ENCODE measurements at regions not wholly inside any gene's neighbourhood (a gene's known extent, or its start where the extent isn't known, plus 50 kb on each side); places are given as distances from the start of the nearest gene placed in this dataset.

DNA sequence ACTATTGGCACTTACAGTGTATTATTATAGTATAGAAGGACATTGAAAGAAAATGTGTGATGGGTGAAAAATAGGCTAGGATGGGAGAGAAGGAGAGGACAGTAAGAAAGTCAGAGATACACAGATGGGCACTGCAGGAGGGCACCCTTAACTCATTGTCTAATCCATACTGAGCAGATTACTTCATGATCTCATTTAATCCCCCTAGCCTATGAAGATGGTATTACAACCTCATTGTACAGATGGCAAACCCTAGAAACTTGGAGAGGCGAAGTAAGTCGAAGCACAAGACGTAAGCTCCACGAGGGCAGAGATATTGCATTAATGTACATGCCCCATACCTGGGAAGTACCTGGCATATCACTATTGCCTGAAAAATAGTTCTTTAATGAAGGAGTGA lies 346.9 kb upstream of the DAB1 start:
- no peak for TF ChIP-seq JUND (IDR thresholded peaks at IDR 0.05; ENCODE audit: low read depth)
- no peak for DNase-seq (ENCODE audit: low read depth in 1 of 2, low spot score in 1 of 2)
- in situ Hi-C loops (cut with HindIII; ENCODE audit: low pct_unique_long_range_greater_than_20kb, low sequenced_read_pairs) = no loop called here

DNA sequence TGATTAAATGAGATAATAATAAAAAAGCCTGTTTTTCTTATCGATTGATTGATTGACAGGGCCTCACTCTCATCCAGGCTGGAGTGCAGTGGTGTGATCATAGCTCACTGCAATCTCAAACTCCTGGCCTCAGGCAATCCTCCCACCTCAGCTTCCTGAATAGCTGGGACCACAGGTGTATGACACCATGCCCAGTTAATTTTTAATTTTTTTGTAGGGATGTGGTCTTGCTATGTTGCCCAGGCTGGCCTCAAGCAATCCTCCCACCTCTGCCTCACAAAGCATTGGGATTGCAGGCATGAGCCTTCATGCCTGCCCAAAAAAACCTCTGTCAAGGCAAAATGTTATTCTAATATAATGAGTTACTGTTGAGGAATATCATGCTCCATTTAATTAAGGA lies 346.4 kb upstream of the DAB1 start:
- no peak for TF ChIP-seq JUND (IDR thresholded peaks at IDR 0.05; ENCODE audit: low read depth)
- in situ Hi-C loops (cut with HindIII; ENCODE audit: low pct_unique_long_range_greater_than_20kb, low sequenced_read_pairs) = no loop called here
- no peak for DNase-seq (ENCODE audit: low read depth in 1 of 2, low spot score in 1 of 2)

DNA sequence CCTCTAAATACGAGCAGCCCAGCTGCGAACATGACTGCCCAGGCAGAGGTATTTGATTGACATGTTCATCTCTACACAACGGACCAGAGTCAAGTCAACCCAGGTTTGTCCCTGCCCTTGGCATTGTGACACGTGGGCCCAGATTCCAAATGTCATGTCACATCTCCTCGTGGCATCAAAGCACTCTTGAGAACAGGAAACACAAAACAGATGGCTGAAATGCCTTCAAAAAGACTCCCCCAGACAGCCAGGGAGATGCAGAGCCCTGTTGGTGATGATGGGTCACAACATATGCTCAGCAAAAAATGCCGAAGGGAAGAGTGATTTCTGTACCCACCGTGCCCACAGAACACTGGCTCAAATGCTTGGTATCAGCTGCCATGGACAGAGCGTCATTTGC lies 337.8 kb upstream of the DAB1 start:
- no peak for TF ChIP-seq JUND (IDR thresholded peaks at IDR 0.05; ENCODE audit: low read depth)
- in situ Hi-C loops (cut with HindIII; ENCODE audit: low pct_unique_long_range_greater_than_20kb, low sequenced_read_pairs) = no loop called here
- DNase-seq (ENCODE audit: low read depth in 1 of 2, low spot score in 1 of 2) = no peak

DNA sequence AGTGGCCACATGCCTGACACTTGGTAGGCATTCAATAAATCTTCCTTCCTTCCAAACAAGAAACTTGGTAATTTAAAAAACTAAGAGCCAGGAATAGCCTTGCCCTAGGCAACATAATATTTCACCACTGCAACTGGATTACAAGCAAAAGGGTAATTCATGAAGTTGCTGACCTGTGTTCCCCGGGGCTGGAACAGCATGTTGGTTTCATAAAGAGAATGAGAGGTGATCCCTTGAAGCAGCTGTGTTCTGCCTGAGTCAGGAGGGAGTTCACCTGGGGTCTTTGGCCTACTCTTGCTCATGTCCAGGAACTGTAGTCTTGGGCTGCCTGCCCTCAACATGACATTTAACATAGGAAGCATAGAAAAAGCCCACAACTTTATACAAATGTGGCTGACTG lies 329.0 kb upstream of the DAB1 start:
- TF ChIP-seq JUND (IDR thresholded peaks at IDR 0.05; ENCODE audit: low read depth) = no peak
- in situ Hi-C loops (cut with HindIII; ENCODE audit: low pct_unique_long_range_greater_than_20kb, low sequenced_read_pairs) = no loop called here
- no peak for DNase-seq (ENCODE audit: low read depth in 1 of 2, low spot score in 1 of 2)

DNA sequence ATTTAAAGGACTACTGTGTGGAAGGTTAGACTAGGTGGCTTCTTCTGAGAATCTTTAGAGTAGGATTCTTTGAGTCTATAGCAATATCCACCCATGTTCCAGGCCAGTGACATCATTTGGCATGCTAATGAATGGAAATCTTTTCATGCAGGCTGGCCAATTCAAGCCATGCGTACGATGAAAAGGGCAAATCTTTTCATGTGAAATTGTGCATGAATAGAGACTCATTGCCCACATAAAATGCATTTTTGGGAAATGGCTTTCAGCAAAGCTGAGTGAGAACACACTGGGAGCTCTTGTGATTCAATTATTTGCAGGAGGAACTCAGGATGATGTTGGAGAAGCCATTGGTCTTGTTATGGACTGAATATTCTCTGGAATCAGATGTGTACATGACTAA lies 324.9 kb upstream of the DAB1 start:
- in situ Hi-C loops (cut with HindIII; ENCODE audit: low pct_unique_long_range_greater_than_20kb, low sequenced_read_pairs) = no loop called here
- no peak for TF ChIP-seq JUND (IDR thresholded peaks at IDR 0.05; ENCODE audit: low read depth)
- no peak for DNase-seq (ENCODE audit: low read depth in 1 of 2, low spot score in 1 of 2)

DNA sequence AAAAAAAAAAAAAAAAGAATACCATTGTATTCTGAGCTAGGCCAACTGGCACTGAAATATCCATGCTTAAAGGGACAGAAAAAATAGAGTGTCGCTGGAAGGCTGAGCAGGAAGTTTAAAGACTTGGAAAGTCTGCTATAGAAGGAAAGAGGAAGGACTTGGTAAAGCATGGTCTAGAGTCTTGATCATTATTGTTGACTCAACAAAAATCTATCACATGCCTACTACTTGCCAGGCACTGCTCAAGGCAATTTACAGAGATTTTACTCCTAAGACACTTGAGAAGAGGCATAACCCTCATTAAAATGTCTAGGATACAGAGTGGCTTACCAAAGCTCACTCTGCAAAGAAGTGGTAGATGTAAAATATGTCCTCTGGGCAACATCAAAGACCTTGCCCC lies 324.0 kb upstream of the DAB1 start:
- TF ChIP-seq JUND (IDR thresholded peaks at IDR 0.05; ENCODE audit: low read depth) = no peak
- DNase-seq (ENCODE audit: low read depth in 1 of 2, low spot score in 1 of 2) = no peak
- in situ Hi-C loops (cut with HindIII; ENCODE audit: low pct_unique_long_range_greater_than_20kb, low sequenced_read_pairs) = no loop called here

DNA sequence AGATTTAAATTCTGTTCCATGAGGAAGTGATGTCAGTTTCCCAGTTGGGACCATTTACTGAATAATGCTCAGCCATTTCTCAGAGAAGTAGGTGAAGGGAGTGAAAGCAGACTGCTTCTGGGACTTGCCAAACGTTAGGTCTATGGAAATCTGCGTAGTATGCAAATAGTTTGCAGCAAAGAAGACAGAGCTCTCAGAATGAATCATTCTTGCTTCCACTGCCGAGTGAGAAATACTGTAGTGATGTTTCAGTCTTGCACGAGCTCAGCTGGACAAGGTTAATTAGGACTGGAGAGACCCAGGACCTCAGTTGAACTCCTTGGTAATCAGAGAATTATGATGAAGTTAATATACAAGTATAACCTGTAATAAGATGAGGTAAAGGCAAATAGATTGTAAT lies 317.7 kb upstream of the DAB1 start:
- no peak for TF ChIP-seq JUND (IDR thresholded peaks at IDR 0.05; ENCODE audit: low read depth)
- in situ Hi-C loops (cut with HindIII; ENCODE audit: low pct_unique_long_range_greater_than_20kb, low sequenced_read_pairs) = no loop called here
- no peak for DNase-seq (ENCODE audit: low read depth in 1 of 2, low spot score in 1 of 2)

DNA sequence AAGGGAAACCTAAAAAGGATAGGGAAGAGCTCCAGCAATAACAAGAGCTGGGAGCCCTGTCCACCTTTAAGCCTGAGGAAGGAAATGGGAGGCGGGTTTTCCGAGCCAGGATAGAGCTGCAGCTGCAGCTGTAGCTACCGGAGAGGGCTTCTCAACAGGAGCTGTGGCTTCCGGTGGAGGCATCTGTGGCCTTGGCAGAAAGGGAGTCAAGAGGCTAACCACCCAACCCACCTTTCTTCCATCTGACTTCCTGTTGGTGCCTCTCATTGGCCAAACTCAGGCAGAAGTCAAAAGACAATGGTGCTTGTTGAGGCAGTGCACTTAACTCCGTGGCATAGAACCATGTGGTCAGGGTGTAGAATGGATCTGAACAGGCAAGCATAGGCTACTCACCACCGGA lies 313.1 kb upstream of the DAB1 start:
- DNase-seq (ENCODE audit: low read depth in 1 of 2, low spot score in 1 of 2) = no peak
- TF ChIP-seq JUND (IDR thresholded peaks at IDR 0.05; ENCODE audit: low read depth) = no peak
- in situ Hi-C loops (cut with HindIII; ENCODE audit: low pct_unique_long_range_greater_than_20kb, low sequenced_read_pairs) = no loop called here

DNA sequence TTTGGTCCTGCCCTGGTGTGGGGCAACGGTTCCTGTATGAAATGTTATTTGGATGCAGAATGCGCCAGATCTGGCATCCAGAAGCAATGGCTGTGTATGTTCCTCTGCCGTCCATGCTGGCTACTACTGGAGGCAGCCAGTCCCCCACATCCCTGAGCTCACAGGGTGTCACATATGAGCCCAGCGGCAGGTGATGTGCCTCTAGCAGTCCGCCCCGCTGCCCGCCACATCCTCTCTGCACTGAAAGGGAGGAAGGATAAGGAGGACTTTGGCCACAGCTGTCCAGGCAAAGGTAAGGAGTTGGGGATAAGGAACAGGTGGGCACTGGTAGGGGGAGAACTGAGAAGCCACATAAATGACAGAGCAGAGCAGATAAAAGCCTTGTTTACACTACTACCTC lies 305.3 kb upstream of the DAB1 start:
- no peak for TF ChIP-seq JUND (IDR thresholded peaks at IDR 0.05; ENCODE audit: low read depth)
- DNase-seq (ENCODE audit: low read depth in 1 of 2, low spot score in 1 of 2) = no peak
- in situ Hi-C loops (cut with HindIII; ENCODE audit: low pct_unique_long_range_greater_than_20kb, low sequenced_read_pairs) = no loop called here

DNA sequence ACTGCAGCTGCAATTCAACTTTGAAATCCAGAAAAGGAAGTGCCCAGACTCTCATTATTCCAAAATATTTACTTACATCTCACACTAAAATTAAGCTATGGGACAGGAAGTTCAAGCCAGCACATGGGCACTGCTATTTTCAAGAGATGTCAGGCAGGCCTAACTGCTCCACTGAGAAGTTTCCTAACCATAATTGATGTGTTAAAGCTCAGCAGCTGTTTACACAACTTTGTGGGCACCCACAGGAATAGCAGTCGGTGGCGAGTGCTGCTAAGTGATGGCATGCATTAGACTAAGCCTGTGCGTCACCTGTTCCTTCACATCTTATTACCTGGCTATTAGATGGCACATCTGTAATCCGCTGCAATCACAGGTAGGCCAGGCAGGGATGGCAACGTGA lies 303.3 kb upstream of the DAB1 start:
- in situ Hi-C loops (cut with HindIII; ENCODE audit: low pct_unique_long_range_greater_than_20kb, low sequenced_read_pairs) = no loop called here
- no peak for TF ChIP-seq JUND (IDR thresholded peaks at IDR 0.05; ENCODE audit: low read depth)
- DNase-seq (ENCODE audit: low read depth in 1 of 2, low spot score in 1 of 2) = no peak

DNA sequence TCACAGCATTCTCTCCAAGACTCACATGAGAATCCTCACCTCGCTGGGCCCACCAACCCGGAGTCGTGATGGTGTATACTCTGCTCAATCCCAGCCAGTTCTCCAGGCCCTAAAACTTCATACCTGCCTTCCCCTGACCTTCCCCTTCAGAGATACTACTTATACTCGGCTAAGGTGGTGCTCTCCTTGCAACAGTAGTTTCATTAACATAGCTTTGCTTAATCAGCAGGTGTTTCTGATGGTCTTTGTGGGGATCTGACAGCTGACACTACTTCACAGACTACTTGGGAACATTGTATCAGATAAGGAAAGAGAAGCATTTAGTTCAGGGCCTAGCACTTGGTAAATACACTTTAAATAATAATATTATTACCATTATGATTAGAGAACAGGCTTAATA lies 301.5 kb upstream of the DAB1 start:
- in situ Hi-C loops (cut with HindIII; ENCODE audit: low pct_unique_long_range_greater_than_20kb, low sequenced_read_pairs) = no loop called here
- TF ChIP-seq JUND (IDR thresholded peaks at IDR 0.05; ENCODE audit: low read depth) = no peak
- DNase-seq (ENCODE audit: low read depth in 1 of 2, low spot score in 1 of 2) = no peak

DNA sequence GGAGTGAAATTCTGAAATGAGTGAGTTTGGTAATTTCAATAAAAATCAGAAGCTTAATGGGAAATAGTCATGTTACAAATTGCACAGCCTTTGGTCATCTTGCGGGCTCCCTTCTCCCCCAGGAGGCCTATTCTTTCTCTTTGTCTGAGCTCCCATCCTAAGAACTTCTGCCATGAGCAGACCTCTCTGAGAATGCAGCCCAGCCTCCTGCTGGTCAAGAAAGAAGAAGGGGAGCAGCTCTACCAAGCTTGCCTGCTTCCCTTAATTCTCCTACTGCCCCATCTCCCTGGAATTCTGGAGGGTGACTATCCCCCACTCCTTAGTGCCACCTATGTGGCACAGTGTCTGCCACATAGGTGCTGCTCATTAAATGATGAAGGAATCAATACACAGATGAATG lies 300.7 kb upstream of the DAB1 start:
- no peak for DNase-seq (ENCODE audit: low read depth in 1 of 2, low spot score in 1 of 2)
- TF ChIP-seq JUND (IDR thresholded peaks at IDR 0.05; ENCODE audit: low read depth) = no peak
- in situ Hi-C loops (cut with HindIII; ENCODE audit: low pct_unique_long_range_greater_than_20kb, low sequenced_read_pairs) = no loop called here

DNA sequence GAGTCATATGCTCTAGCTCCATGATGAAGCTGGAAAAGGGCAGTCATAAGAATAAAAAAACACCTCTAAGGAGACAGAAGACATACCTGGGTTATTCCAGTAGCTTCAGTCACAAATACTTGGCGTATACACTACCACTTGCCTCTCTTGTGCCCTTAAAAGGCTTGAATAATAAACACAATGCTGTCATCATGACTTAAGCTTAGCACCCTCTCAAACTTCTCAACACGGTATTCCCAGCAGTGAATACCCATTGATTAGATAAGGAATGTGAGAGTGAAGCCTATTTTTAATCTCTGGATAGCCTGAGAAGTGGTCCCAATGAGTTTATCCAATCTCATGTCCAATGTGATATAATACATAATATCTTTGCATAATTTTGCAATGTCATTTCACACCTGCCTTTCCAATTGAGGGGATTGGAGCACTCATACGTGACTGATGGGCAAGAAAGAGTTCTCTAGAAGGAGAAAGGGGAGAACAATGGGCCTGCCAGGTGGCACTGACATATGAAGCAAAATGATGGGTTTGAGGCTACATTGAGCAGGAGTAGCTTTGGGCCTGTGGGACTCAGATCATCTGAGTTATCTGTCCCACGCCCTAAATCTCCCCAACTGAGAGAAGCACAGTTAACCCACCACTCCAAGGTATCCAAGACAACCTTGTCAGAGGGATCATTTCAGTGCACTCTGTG lies 298.6 kb upstream of the DAB1 start:
- TF ChIP-seq JUND (IDR thresholded peaks at IDR 0.05; ENCODE audit: low read depth) = no peak
- in situ Hi-C loops (cut with HindIII; ENCODE audit: low pct_unique_long_range_greater_than_20kb, low sequenced_read_pairs) = no loop called here
- DNase-seq (ENCODE audit: low read depth in 1 of 2, low spot score in 1 of 2) = no peak

DNA sequence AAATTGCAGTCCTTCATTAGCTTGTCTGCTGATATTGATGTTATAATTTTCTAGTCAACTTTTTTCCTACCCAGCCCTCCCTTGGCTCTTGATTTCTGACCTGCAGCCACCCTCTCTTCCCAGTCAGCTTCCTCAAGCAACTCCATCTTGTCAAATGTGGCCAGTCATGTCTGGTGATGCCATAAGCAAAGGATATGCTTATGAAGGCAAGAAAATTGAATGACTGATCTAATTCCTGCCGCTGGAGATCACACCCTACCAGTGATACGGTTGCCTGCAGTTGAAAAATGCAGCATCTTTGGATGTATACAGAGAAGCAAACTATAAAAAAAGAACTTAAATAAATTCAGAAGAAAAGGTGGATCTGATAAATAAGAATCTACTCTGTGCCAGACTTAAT lies 297.1 kb upstream of the DAB1 start:
- DNase-seq (ENCODE audit: low read depth in 1 of 2, low spot score in 1 of 2) = no peak
- in situ Hi-C loops (cut with HindIII; ENCODE audit: low pct_unique_long_range_greater_than_20kb, low sequenced_read_pairs) = no loop called here
- TF ChIP-seq JUND (IDR thresholded peaks at IDR 0.05; ENCODE audit: low read depth) = no peak
